GM19239 (cell line): ENCODE measurements at regions not wholly inside any gene's neighbourhood (a gene's known extent, or its start where the extent isn't known, plus 50 kb on each side); places are given as distances from the start of the nearest gene placed in this dataset.
A peak's percentile ranks its signal among the peaks of the same experiment; 100 is the strongest.
"Not testable (repeated sequence)": the region's sequence is repeated elsewhere in the genome, so short reads cannot be mapped to it uniquely, and the experiment has no call there.

Experiments used
- DNase-seq: peaks from one replicate; pipeline ENCODE4 v3.0.0; 2011; ENCODE audit warnings: low spot score; ENCODE audit not compliant: insufficient read length
- FAIRE-seq: peaks from 2 replicates; lab custom pipeline; 2011; peaks lifted over from hg19 to GRCh38; lab: Jason Lieb, UNC

GRCh38 chr7:142452791-142453190 is 194.9 kb upstream of the PRSS58 start:
- FAIRE-seq: no peak
- no peak for DNase-seq

- FAIRE-seq (no peak), DNase-seq (no peak)
Measured at GRCh38 chr7:142451817-142452216, 194.0 kb upstream of the PRSS58 start.

- FAIRE-seq (no peak), DNase-seq (no peak)
Measured at GRCh38 chr7:142451296-142451695, 193.4 kb upstream of the PRSS58 start.

GRCh38 chr7:142450695-142451094 is 192.8 kb upstream of the PRSS58 start:
- DNase-seq: no peak
- FAIRE-seq: no peak

- DNase-seq (no peak), FAIRE-seq (no peak)
Measured at GRCh38 chr7:142450206-142450605, 192.3 kb upstream of the PRSS58 start.

- not testable (repeated sequence) for DNase-seq, FAIRE-seq
Measured at GRCh38 chr7:142448857-142449256, 191.0 kb upstream of the PRSS58 start.

GRCh38 chr7:142447762-142448161 is 189.9 kb upstream of the PRSS58 start:
- FAIRE-seq (no peak), DNase-seq (no peak)

- DNase-seq (no peak), FAIRE-seq (no peak)
Measured at GRCh38 chr7:142445019-142445686, 187.3 kb upstream of the PRSS58 start.

GRCh38 chr7:142443216-142444010 is 185.6 kb upstream of the PRSS58 start:
- no peak for DNase-seq
- no peak for FAIRE-seq

GRCh38 chr7:142442396-142442795 is 184.5 kb upstream of the PRSS58 start:
- DNase-seq: no peak
- FAIRE-seq: no peak

- FAIRE-seq (no peak), DNase-seq (no peak)
Measured at GRCh38 chr7:142440906-142441411, 183.1 kb upstream of the PRSS58 start.

GRCh38 chr7:142440219-142440905 is 182.5 kb upstream of the PRSS58 start:
- no peak for DNase-seq
- no peak for FAIRE-seq

GRCh38 chr7:142439739-142440138 is 181.9 kb upstream of the PRSS58 start:
- DNase-seq: no peak
- no peak for FAIRE-seq

GRCh38 chr7:142438923-142439515 is 181.2 kb upstream of the PRSS58 start:
- no peak for FAIRE-seq
- no peak for DNase-seq

- FAIRE-seq: peak; percentile 11
- no peak for DNase-seq
Measured at GRCh38 chr7:142438235-142438922, 180.5 kb upstream of the PRSS58 start.

- no peak for DNase-seq
- no peak for FAIRE-seq
Measured at GRCh38 chr7:142437741-142438140, 179.9 kb upstream of the PRSS58 start.

GRCh38 chr7:142436601-142437000 is 178.7 kb upstream of the PRSS58 start:
- no peak for DNase-seq
- FAIRE-seq: no peak

GRCh38 chr7:142435606-142436005 is 177.7 kb upstream of the PRSS58 start:
- FAIRE-seq, DNase-seq: not testable (repeated sequence)

- FAIRE-seq: no peak
- no peak for DNase-seq
Measured at GRCh38 chr7:142434666-142435167, 176.9 kb upstream of the PRSS58 start.

GRCh38 chr7:142434133-142434532 is 176.3 kb upstream of the PRSS58 start:
- FAIRE-seq: peak; percentile 72
- not testable (repeated sequence) for DNase-seq
